GM21737 (cell line): ENCODE measurements at regions not wholly inside any gene's neighbourhood (a gene's known extent, or its start where the extent isn't known, plus 50 kb on each side); places are given as distances from the start of the nearest gene placed in this dataset.
"Not testable (repeated sequence)": the region's sequence is repeated elsewhere in the genome, so short reads cannot be mapped to it uniquely, and the experiment has no call there.

Source experiments
- ATAC-seq: cut with Tn5 transposase; IDR thresholded peaks from one replicate; pipeline ENCODE4 v1.9.1; 2021; ENCODE audit warnings: mild to moderate bottlenecking, moderate library complexity; ENCODE audit not compliant: unreplicated experiment

- ATAC-seq = no peak
Measured at GRCh38 chr2:52343706-52344266, 1311.9 kb upstream of the NRXN1 start.

GRCh38 chr2:52343010-52343409 is 1311.1 kb upstream of the NRXN1 start:
- ATAC-seq = no peak

- no peak for ATAC-seq
Measured at GRCh38 chr2:52342458-52342857, 1310.5 kb upstream of the NRXN1 start.

- ATAC-seq = no peak
Measured at GRCh38 chr2:52341732-52342131, 1309.8 kb upstream of the NRXN1 start.

- no peak for ATAC-seq
Measured at GRCh38 chr2:52340171-52340570, 1308.2 kb upstream of the NRXN1 start.

GRCh38 chr2:52337786-52338185 is 1305.9 kb upstream of the NRXN1 start:
- not testable (repeated sequence) for ATAC-seq

- no peak for ATAC-seq
Measured at GRCh38 chr2:52336951-52337350, 1305.0 kb upstream of the NRXN1 start.

- no peak for ATAC-seq
Measured at GRCh38 chr2:52335727-52336126, 1303.8 kb upstream of the NRXN1 start.

GRCh38 chr2:52334185-52334584 is 1302.3 kb upstream of the NRXN1 start:
- no peak for ATAC-seq

GRCh38 chr2:52327641-52328040 is 1295.7 kb upstream of the NRXN1 start:
- no peak for ATAC-seq

GRCh38 chr2:52314231-52314630 is 1282.3 kb upstream of the NRXN1 start:
- ATAC-seq = no peak

- ATAC-seq = no peak
Measured at GRCh38 chr2:52312486-52312885, 1280.6 kb upstream of the NRXN1 start.

- no peak for ATAC-seq
Measured at GRCh38 chr2:52311862-52312261, 1279.9 kb upstream of the NRXN1 start.

- ATAC-seq = no peak
Measured at GRCh38 chr2:52308156-52308555, 1276.2 kb upstream of the NRXN1 start.

GRCh38 chr2:52294628-52295027 is 1262.7 kb upstream of the NRXN1 start:
- no peak for ATAC-seq

- ATAC-seq = no peak
Measured at GRCh38 chr2:52292801-52293200, 1260.9 kb upstream of the NRXN1 start.

- ATAC-seq = no peak
Measured at GRCh38 chr2:52289741-52290140, 1257.8 kb upstream of the NRXN1 start.

GRCh38 chr2:52288596-52288995 is 1256.7 kb upstream of the NRXN1 start:
- no peak for ATAC-seq

GRCh38 chr2:52269696-52270485 is 1238.0 kb upstream of the NRXN1 start:
- no peak for ATAC-seq

- ATAC-seq = no peak
Measured at GRCh38 chr2:52264911-52265310, 1233.0 kb upstream of the NRXN1 start.

GRCh38 chr2:52264488-52264887 is 1232.6 kb upstream of the NRXN1 start:
- no peak for ATAC-seq

- ATAC-seq = no peak
Measured at GRCh38 chr2:52260904-52261303, 1229.0 kb upstream of the NRXN1 start.

GRCh38 chr2:52258967-52259366 is 1227.0 kb upstream of the NRXN1 start:
- not testable (repeated sequence) for ATAC-seq
